ENCODE measurements at regions not wholly inside any gene's neighbourhood (a gene's known extent, or its start where the extent isn't known, plus 50 kb on each side); places are given as distances from the start of the nearest gene placed in this dataset.

DNA sequence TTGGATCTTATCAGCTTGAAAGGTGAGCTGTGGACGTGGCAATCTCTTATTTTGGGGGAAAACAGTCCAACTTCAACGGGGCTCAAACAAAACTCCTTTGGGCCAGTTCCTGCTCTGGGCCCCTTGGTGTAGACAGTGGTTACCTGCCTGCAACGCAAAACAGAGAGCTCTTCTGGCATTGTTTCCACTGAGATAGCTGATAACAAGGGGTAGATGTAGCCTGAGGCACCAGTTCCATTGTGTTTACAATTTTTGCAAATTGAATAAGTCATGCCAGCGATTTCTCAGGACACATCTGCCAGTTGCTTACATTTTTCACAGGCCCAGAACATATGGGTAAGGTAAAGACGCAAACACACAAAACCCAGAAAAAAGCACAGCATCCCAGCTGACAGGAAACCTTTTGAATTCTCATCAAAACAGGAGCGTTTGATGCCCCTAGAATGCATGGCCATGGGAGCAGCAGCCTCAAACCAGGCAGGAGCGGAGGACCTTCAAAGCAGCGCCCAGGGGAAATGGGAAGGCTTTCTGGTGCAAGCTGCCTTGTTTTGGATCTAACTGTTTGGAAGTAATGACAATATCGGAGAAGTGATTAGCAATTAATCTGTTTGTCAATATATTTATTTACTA is 259.7 kb downstream of the AACS start:
- H3K4me3 ChIP-seq (ENCODE audit: low read depth, low read length): no peak overlapping the region
- H3K9me3 ChIP-seq (ENCODE audit: control insufficient read depth, insufficient read depth, low read length): peaks cover 30% of the 10 kb centered on the region
- DNase-seq (ENCODE audit: low read depth, low spot score): no peak
- no peaks in the 10 kb centered on the region for H3K27me3 ChIP-seq (ENCODE audit: control insufficient read depth, insufficient read depth, low read length)
- TF ChIP-seq, protein P1, sequence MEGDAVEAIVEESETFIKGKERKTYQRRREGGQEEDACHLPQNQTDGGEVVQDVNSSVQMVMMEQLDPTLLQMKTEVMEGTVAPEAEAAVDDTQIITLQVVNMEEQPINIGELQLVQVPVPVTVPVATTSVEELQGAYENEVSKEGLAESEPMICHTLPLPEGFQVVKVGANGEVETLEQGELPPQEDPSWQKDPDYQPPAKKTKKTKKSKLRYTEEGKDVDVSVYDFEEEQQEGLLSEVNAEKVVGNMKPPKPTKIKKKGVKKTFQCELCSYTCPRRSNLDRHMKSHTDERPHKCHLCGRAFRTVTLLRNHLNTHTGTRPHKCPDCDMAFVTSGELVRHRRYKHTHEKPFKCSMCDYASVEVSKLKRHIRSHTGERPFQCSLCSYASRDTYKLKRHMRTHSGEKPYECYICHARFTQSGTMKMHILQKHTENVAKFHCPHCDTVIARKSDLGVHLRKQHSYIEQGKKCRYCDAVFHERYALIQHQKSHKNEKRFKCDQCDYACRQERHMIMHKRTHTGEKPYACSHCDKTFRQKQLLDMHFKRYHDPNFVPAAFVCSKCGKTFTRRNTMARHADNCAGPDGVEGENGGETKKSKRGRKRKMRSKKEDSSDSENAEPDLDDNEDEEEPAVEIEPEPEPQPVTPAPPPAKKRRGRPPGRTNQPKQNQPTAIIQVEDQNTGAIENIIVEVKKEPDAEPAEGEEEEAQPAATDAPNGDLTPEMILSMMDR (IDR thresholded peaks at IDR 0.05; ENCODE audit: low read depth, low read length): no peak
- CTCF ChIA-PET: no interaction called here
- POLR2A ChIA-PET: no interaction called here
- no peak overlapping the region for H3K27ac ChIP-seq (ENCODE audit: low read depth, low read length)

DNA sequence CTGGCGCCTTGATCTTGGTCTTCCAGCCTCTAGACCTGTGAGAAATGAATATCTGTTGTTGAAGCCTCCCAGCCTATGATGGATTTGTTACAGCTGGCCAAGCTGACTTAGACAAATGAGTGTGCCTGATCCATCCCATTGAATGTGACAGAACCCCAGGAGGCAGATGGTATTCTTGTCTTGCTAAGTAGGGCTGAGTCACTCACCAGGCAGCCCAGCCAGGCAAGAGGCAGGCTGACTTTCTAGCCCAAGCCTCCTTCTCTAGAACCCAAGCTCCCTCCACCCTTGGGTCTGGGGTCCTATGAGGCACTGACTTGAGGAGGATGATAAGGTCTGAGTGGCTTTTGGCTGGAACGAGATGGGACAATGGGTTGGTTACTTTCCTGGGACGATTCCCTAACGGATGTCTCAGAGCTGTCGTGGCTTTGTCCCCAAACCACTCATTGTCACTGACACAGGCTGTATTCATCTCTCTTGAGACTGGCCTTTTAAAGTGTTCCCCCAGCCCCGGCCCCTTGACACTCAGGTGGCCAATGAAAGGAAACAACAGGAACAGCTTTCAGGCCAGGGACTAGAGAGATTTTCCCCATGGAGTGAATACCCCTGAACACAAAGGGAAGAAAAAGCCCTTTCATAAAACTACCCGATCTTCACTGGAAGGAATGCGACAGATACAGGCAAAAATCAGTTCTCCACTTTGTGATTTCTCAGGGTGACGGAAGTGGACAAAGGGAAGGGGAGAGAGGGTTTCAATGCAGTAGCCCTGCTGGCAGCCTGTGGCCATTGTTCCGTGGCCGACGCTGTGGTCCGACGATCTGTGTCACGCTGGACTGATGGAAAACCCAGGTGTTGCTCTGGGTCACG is 264.2 kb downstream of the AACS start:
- no peak overlapping the region for H3K4me3 ChIP-seq (ENCODE audit: low read depth, low read length)
- H3K27me3 ChIP-seq (ENCODE audit: control insufficient read depth, insufficient read depth, low read length): no peaks in the 10 kb centered on the region
- POLR2A ChIA-PET: no interaction called here
- peaks cover 20% of the 10 kb centered on the region for H3K9me3 ChIP-seq (ENCODE audit: control insufficient read depth, insufficient read depth, low read length)
- CTCF ChIA-PET: no interaction called here
- no peak for DNase-seq (ENCODE audit: low read depth, low spot score)
- TF ChIP-seq, protein P1 (IDR thresholded peaks at IDR 0.05; ENCODE audit: low read depth, low read length): no peak
- H3K27ac ChIP-seq (ENCODE audit: low read depth, low read length): no peak overlapping the region

DNA sequence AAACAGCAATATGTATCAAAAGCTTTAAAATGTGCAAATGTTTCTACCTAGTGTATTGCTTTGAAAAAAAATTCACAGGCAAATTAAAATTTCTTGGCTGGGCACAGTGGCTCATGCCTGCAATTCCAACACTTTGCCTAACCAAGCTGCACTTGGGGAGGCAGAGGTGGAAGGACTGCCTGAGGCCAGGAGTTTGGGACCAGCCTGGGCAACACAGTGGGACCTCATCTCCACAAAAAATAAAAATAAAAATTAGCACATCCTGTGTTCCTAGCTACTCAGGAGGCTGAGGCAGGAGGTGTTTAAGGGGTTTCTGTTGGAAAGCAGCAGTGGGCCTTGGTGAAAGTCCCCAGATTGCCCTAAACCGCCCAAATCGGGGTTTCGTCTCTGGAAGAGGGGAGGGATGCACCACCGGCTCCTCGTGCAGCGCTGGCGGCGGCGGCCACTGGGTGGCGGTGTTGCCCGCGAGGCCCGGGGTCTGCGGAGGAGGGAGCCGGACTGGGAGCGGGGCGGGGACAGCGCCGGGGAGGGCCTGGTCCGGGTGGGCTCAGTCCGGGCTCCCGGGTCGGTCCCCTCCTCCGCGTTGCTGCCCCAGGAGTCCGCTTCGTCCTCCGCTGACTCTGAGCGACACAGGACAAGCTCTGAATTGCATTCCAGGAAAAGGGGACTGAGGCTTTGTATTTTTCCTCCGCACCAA is 265.6 kb downstream of the AACS start:
- H3K27me3 ChIP-seq (ENCODE audit: control insufficient read depth, insufficient read depth, low read length): no peaks in the 10 kb centered on the region
- peaks cover 16% of the 10 kb centered on the region for H3K9me3 ChIP-seq (ENCODE audit: control insufficient read depth, insufficient read depth, low read length)
- TF ChIP-seq, protein P1 (IDR thresholded peaks at IDR 0.05; ENCODE audit: low read depth, low read length): peak; percentile 59
- no peak overlapping the region for H3K27ac ChIP-seq (ENCODE audit: low read depth, low read length)
- ChIA-PET POLR2A (no interaction called here), CTCF (interaction anchor here (0.6 to 1.6 kb wide), 4 partner anchors 9 to 150 kb away, joined by 3 to 5 read pairs (median 4); no protein-coding TSS in a partner anchor)
- peak overlapping the region; percentile 36 for H3K4me3 ChIP-seq (ENCODE audit: low read depth, low read length)
- no peak for DNase-seq (ENCODE audit: low read depth, low spot score)

DNA sequence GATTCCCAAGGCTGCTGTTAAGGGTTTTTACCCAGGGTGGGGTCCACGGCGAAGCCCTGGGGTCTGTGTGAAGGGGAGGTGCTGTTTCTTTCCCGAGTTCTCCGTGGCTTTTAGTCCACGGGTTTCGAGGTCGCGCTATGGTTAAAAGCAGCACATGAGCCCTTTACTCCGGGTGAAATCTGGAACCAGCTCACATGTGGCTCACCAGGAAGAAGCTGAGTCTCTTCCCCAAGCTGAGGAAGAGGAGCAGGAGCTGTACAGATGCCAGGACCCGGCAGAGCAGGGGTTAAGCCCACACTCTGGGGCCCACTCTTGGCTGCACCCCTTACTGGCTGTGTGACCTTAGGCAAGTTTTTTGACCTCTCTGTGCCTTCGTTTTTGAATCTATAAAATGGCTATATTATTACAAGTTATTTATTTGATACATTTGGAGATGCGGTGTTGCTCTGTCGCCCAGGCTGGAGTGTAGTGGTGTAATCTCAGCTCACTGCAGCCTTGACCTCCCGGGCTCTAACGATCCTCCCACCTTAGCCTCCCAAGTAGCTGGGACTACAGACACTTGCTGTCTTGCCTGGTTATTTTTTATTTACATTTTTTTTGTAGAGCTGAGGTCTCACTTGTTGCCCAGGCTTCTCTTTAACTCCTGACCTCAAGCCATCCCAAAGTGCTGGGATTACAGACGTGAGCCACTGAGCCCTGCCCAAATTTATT is 266.3 kb downstream of the AACS start:
- DNase-seq (ENCODE audit: low read depth, low spot score): no peak
- no peak overlapping the region for H3K27ac ChIP-seq (ENCODE audit: low read depth, low read length)

More for the DNA sequence above, 266.3 kb downstream of the AACS start:
- ChIA-PET POLR2A (no interaction called here), CTCF (interaction anchor here (0.6 to 1.6 kb wide), 6 partner anchors 8 to 1731 kb away, joined by 3 to 5 read pairs (median 3); no protein-coding TSS in a partner anchor)
- H3K27me3 ChIP-seq (ENCODE audit: control insufficient read depth, insufficient read depth, low read length): no peaks in the 10 kb centered on the region
- TF ChIP-seq, protein P1 (IDR thresholded peaks at IDR 0.05; ENCODE audit: low read depth, low read length): no peak
- H3K4me3 ChIP-seq (ENCODE audit: low read depth, low read length): peak overlapping the region; percentile 36
- peaks cover 10% of the 10 kb centered on the region for H3K9me3 ChIP-seq (ENCODE audit: control insufficient read depth, insufficient read depth, low read length)
